Lung (tissue), 11 donors: ENCODE measurements at regions not wholly inside any gene's neighbourhood (a gene's known extent, or its start where the extent isn't known, plus 50 kb on each side); places are given as distances from the start of the nearest gene placed in this dataset.

Experiments
- ATAC-seq: fragments of 200-7000 bp; cut with Tn5 transposase; one replicate; pipeline ENCODE4 v1.9.1; 2020; ENCODE audit warnings: moderate number of reproducible peaks; ENCODE audit not compliant: insufficient read depth, low FRiP score
- DNase-seq, 3 donors: peaks; one replicate each; pipeline ENCODE4 v3.0.0-alpha.2; 2013 to 2017
- H3K27ac ChIP-seq, 2 donors: one replicate each; pipeline ENCODE4 v1.5.1; 2013; ENCODE audit warnings: mild to moderate bottlenecking in 2 of 2, moderate library complexity in 2 of 2, control low read depth in 1 of 2, inconsistent platforms in 1 of 2, low read depth in 1 of 2, low read length in 1 of 2
- H3K27me3 ChIP-seq, 3 donors: one replicate each; pipeline ENCODE4 v1.5.1; 2013; ENCODE audit warnings: low read length in 2 of 3; ENCODE audit not compliant: control insufficient read depth in 3 of 3, insufficient read depth in 3 of 3
- H3K36me3 ChIP-seq, 4 donors: one replicate each; pipeline ENCODE4 v1.5.1; 2013; ENCODE audit warnings: low read length in 4 of 4, mild to moderate bottlenecking in 1 of 4, moderate library complexity in 1 of 4; ENCODE audit not compliant: control insufficient read depth in 4 of 4, insufficient read depth in 4 of 4
- H3K4me1 ChIP-seq, 5 donors: one replicate each; pipeline ENCODE4 v1.5.1; 2013; ENCODE audit warnings: low read length in 5 of 5, mild to moderate bottlenecking in 2 of 5, moderate library complexity in 1 of 5; ENCODE audit not compliant: control insufficient read depth in 5 of 5, insufficient read depth in 5 of 5
- H3K4me3 ChIP-seq: one replicate; pipeline ENCODE4 v1.5.1; 2013; ENCODE audit warnings: mild to moderate bottlenecking, control low read depth, moderate library complexity
- H3K9ac ChIP-seq, 2 donors: one replicate each; pipeline ENCODE4 v1.5.1; 2013; ENCODE audit warnings: low read length in 2 of 2, control low read depth in 1 of 2; ENCODE audit not compliant: insufficient read depth in 1 of 2
- H3K9me3 ChIP-seq, 4 donors: one replicate each; pipeline ENCODE4 v1.5.1; 2013; ENCODE audit warnings: low read length in 3 of 4, mild to moderate bottlenecking in 1 of 4, moderate library complexity in 1 of 4; ENCODE audit not compliant: control insufficient read depth in 4 of 4, insufficient read depth in 3 of 4
- CTCF ChIP-seq: IDR thresholded peaks from 2 replicates; pipeline ENCODE4 v1.5.1; 2012; ENCODE audit warnings: mild to moderate bottlenecking; ENCODE audit errors: control extremely low read depth, extremely low read depth
- WGBS, 2 donors: extraction: QIAGEN DNeasy Blood & Tissue Kit; methylation state at CpG; one replicate each; pipeline ENCODE4 v1.1.7; 2013; 5-methylcytosine and 5-hydroxymethylcytosine counted together
- donor health status: control.
- donor health status: control.
- donor health status: Bipolar disorder and iron deficiency.
- donor health status: healthy.
- donor health status: DM: yes; HTN: yes; CAD: no.

DNA sequence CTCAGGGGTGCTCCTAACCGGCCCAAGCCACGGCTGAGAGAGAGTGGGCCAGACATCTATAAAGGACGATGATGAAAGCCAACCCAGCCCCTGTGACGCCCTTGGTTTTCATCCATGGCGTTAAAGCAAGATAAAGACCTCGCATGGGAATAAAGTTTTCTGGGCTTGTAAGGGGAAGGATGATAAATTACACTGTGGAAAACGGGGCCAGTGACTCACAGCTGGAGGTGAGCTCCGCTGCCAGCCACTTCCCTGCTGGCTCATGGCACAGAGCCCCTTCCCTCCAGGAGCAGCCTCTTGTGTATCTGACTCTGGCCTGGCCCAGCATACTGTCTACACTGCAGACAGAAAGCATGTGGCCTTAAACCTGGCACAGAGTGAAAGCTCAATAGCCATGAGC lies 503.2 kb upstream of the B3GAT1 start:
- Histone ChIP-seq H3K36me3 (no peaks in the 10 kb centered on the region), H3K27ac (no peak overlapping the region), H3K4me1 (peaks cover 0 to 13% (median 0%) of the 10 kb centered on the region in 5 donors), H3K4me3 (no peak overlapping the region), H3K27me3 (no peaks in the 10 kb centered on the region), H3K9ac (no peak overlapping the region), H3K9me3 (no peaks in the 10 kb centered on the region)
- DNase-seq: peak in 1 of 3 donors; percentile 35
- WGBS, 2 donors: 56 to 67% methylated on average over 8 of the region's 8 CpGs
- ATAC-seq: no peak
- TF ChIP-seq CTCF: no peak

DNA sequence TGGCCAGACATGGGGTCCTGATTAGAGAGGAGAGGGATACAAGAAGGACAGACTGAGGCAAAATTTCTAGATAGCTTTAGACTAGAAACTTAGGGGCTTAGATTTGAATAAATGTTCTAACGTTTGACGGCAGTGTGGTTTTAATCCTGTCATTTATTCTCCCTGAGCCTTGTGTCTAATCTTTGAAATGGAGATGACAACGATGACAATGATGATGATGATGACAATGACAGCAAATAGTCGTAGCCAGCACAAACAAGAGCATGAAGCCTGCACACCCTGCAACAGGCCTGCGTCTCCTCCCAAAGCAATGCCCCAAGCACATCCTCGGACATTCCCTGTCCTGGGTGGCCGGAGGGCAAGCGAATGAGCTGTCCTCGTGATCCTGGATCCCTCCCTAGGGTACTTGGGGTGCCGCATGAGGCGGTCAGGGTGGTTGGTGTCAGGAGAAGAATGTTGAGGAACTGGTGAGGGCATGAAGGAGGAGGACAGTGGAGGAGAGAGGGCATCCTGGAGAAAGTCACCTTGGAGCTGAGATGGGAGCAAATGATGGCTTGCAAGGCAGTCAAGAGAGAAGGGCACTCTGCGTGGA lies 502.1 kb upstream of the B3GAT1 start:
- ATAC-seq (no peak), DNase-seq (no peak)
- Histone ChIP-seq H3K36me3 (no peaks in the 10 kb centered on the region), H3K4me1 (peaks cover 0 to 13% (median 0%) of the 10 kb centered on the region in 5 donors), H3K9me3 (no peaks in the 10 kb centered on the region), H3K9ac (no peak overlapping the region), H3K27me3 (no peaks in the 10 kb centered on the region), H3K27ac (no peak overlapping the region), H3K4me3 (no peak overlapping the region)
- TF ChIP-seq CTCF: no peak
- 86 to 89% methylated on average over 12 of the region's 12 CpGs for WGBS, 2 donors

DNA sequence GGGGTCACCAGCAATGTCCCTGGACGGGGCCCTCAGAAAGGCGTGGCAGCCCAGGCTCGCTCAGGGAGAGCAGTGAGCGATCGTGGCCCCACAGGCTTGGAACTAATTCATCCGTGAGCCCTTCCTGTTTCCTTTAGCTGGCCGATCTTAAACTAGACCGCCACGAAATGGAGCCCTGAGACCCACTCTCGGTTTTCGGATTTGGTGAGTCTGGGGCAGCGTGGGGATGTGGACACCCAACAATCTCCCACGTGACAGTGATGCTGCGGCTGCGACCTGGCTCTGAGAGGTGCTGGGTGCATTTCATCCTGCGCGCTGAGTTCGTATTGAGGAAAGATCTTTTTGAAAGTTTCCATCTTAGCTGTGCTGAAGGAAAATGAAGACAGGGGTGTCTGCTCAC lies 501.3 kb upstream of the B3GAT1 start:
- WGBS, 2 donors: 82% methylated on average over 18 of the region's 18 CpGs

More for the DNA sequence above, 501.3 kb upstream of the B3GAT1 start:
- Histone ChIP-seq H3K27me3 (no peaks in the 10 kb centered on the region), H3K4me1 (peaks cover 0 to 13% (median 0%) of the 10 kb centered on the region in 5 donors), H3K9ac (no peak overlapping the region), H3K36me3 (no peaks in the 10 kb centered on the region), H3K27ac (no peak overlapping the region), H3K4me3 (no peak overlapping the region), H3K9me3 (peaks cover 0 to 1% (median 0%) of the 10 kb centered on the region in 4 donors)
- ATAC-seq (no peak), DNase-seq (no peak)
- TF ChIP-seq CTCF: no peak
